ENCODE measurements at regions not wholly inside any gene's neighbourhood (a gene's known extent, or its start where the extent isn't known, plus 50 kb on each side); places are given as distances from the start of the nearest gene placed in this dataset.

DNA sequence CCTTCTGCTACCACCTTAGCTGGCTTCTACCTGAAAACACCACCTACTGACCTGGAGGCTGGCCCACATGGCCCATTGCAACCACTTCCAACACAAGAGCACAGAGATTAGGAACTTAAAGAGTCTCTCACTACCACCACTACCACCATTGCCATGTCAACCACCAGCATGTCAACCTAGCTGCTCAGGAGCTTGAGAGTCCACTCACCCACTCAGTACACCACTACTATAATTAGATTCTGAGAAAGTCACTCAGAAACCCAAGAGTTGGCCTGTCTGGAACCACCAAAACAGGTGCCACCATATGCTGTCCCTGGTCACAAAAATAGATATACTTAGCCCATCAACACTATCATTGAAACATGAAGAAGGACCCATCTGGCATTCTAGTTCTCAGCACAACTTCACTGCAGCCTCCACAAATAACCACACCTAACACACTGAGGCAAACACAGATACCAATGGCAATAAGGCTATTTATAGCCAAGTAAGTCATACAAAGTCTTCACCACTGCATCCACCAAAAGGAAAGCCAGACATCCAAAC, 806.7 kb upstream of the EPHA6 start:
- no peak for TF ChIP-seq CTCF (conservative IDR thresholded peaks at IDR 0.05 in 1 of 2, IDR thresholded peaks at IDR 0.05 in 1 of 2; ENCODE audit: extremely low read depth in 1 of 2, insufficient read depth in 1 of 2, low read depth in 1 of 2, low read length in 2 of 2)
- no peak for TF ChIP-seq EZH2 (IDR thresholded peaks at IDR 0.05; ENCODE audit: borderline replicate concordance, low read length)

Measured in mammary epithelial cell (primary cell).